IMR-90 (cell line): ENCODE measurements at regions not wholly inside any gene's neighbourhood (a gene's known extent, or its start where the extent isn't known, plus 50 kb on each side); places are given as distances from the start of the nearest gene placed in this dataset.

Experiments
- ATAC-seq: fragments of 200-7000 bp; cut with Tn5 transposase; 2 replicates; pipeline ENCODE4 v1.9.1; 2020; ENCODE audit warnings: low read depth, mild to moderate bottlenecking, moderate library complexity
- BruUV-seq: library from RNA; stranded (reverse); fragments of 400-500 nt; replicated peaks from 2 replicates; lab custom pipeline; 2021; lab: Mats Ljungman, UMichigan
- CTCF ChIA-PET: fragments of 300-600 bp; formaldehyde crosslinking; extraction: SDS; loops from one replicate; lab custom pipeline; 2021; ENCODE audit warnings: antibody characterized with exemption; lab: Yijun Ruan, JAX
- POLR2A ChIA-PET: fragments of 300-600 bp; sonication (Branson Sonifier 250); formaldehyde crosslinking; loops from one replicate; lab custom pipeline; 2022; ENCODE audit warnings: antibody characterized with exemption; ENCODE audit not compliant: unreplicated experiment; lab: Charles Lee
- DNase-seq: peaks from one replicate; pipeline ENCODE4 v3.0.0; 2013
- H2AFZ ChIP-seq: replicated peaks from 2 replicates; pipeline ENCODE3; 2013; ENCODE audit warnings: low read length, mild to moderate bottlenecking; ENCODE audit not compliant: poor library complexity
- H2AK5ac ChIP-seq: 2 replicates; pipeline ENCODE4 v1.6.1; 2013; ENCODE audit warnings: low read depth, low read length, inconsistent platforms
- H2AK9ac ChIP-seq: replicated peaks from 2 replicates; pipeline ENCODE3; 2013; ENCODE audit warnings: mild to moderate bottlenecking, low read depth, low read length, moderate library complexity; ENCODE audit not compliant: poor library complexity
- H2BK120ac ChIP-seq: 2 replicates; pipeline ENCODE4 v1.6.1; 2013; ENCODE audit warnings: low read depth, low read length, inconsistent platforms
- H2BK15ac ChIP-seq: 3 replicates; pipeline ENCODE4 v1.6.1; 2013; ENCODE audit warnings: low read depth, low read length, inconsistent platforms
- H2BK20ac ChIP-seq: 2 replicates; pipeline ENCODE4 v1.6.1; 2013; ENCODE audit warnings: low read depth, mild to moderate bottlenecking, inconsistent platforms, low read length, moderate library complexity
- H2BK5ac ChIP-seq: 2 replicates; pipeline ENCODE4 v1.6.1; 2013; ENCODE audit warnings: mild to moderate bottlenecking, low read depth, low read length, inconsistent platforms; ENCODE audit not compliant: poor library complexity, severe bottlenecking
- H3K14ac ChIP-seq: replicated peaks from 2 replicates; pipeline ENCODE4 v1.6.1; 2013; ENCODE audit warnings: low read depth, low read length, inconsistent platforms
- H3K18ac ChIP-seq: 2 replicates; pipeline ENCODE4 v1.6.1; 2013; ENCODE audit warnings: low read depth, low read length, control low read depth
- H3K23ac ChIP-seq: 2 replicates; pipeline ENCODE4 v1.6.1; 2013; ENCODE audit warnings: low read depth, low read length, inconsistent platforms
- H3K27ac ChIP-seq: 2 replicates; pipeline ENCODE4 v1.5.1; 2013; ENCODE audit warnings: mild to moderate bottlenecking, control low read depth, low read length; ENCODE audit not compliant: insufficient read depth
- H3K27me3 ChIP-seq: 2 replicates; pipeline ENCODE4 v1.6.1; 2013; ENCODE audit warnings: low read length; ENCODE audit not compliant: control insufficient read depth, insufficient read depth
- H3K36me3 ChIP-seq: 2 replicates; pipeline ENCODE4 v1.6.1; 2013; ENCODE audit warnings: low read length, mixed read lengths; ENCODE audit not compliant: control insufficient read depth, insufficient read depth
- H3K4ac ChIP-seq: 2 replicates; pipeline ENCODE4 v1.6.1; 2013; ENCODE audit warnings: low read depth, low read length, inconsistent platforms
- H3K4me1 ChIP-seq: 2 replicates; pipeline ENCODE4 v1.6.1; 2013; ENCODE audit warnings: low read length, mixed read lengths; ENCODE audit not compliant: control insufficient read depth, insufficient read depth
- H3K4me2 ChIP-seq: 2 replicates; pipeline ENCODE4 v1.6.1; 2013; ENCODE audit warnings: low read depth, mild to moderate bottlenecking, control low read depth, low read length, moderate library complexity
- H3K4me3 ChIP-seq: 2 replicates; pipeline ENCODE4 v1.5.1; 2013; ENCODE audit warnings: low read depth, mild to moderate bottlenecking, control low read depth, low read length, moderate library complexity; ENCODE audit not compliant: insufficient read depth
- H3K56ac ChIP-seq: 2 replicates; pipeline ENCODE4 v1.6.1; 2013; ENCODE audit warnings: low read length, inconsistent platforms; ENCODE audit not compliant: insufficient read depth; ENCODE audit errors: extremely low read depth
- H3K79me1 ChIP-seq, 2 experiments: 2 replicates each; pipeline ENCODE4 v1.6.1; 2013; ENCODE audit warnings: low read length in 2 of 2, inconsistent platforms in 1 of 2, low read depth in 1 of 2
- H3K9ac ChIP-seq: 2 replicates; pipeline ENCODE4 v1.6.1; 2013; ENCODE audit warnings: low read depth, low read length, control low read depth
- H3K9me1 ChIP-seq: 2 replicates; pipeline ENCODE4 v1.6.1; 2013; ENCODE audit warnings: low read length, inconsistent platforms; ENCODE audit not compliant: insufficient read depth
- H3K9me3 ChIP-seq: 2 replicates; pipeline ENCODE4 v1.6.1; 2013; ENCODE audit warnings: low read length; ENCODE audit not compliant: control insufficient read depth, insufficient read depth
- H4K20me1 ChIP-seq: 2 replicates; pipeline ENCODE4 v1.6.1; 2013; ENCODE audit warnings: low read length, inconsistent platforms; ENCODE audit not compliant: insufficient read depth
- H4K5ac ChIP-seq: 2 replicates; pipeline ENCODE4 v1.6.1; 2013; ENCODE audit warnings: mild to moderate bottlenecking, low read depth, low read length, control low read depth
- H4K8ac ChIP-seq, 2 experiments: 2 replicates each; pipeline ENCODE4 v1.6.1; 2013; ENCODE audit warnings: low read depth in 2 of 2, low read length in 2 of 2, control low read depth in 1 of 2, inconsistent platforms in 1 of 2
- H4K91ac ChIP-seq: 2 replicates; pipeline ENCODE4 v1.6.1; 2013; ENCODE audit warnings: low read depth, low read length, inconsistent platforms; ENCODE audit not compliant: insufficient read depth
- BHLHE40 ChIP-seq: fragments of 150-350 bp; IDR thresholded peaks from 2 replicates; pipeline ENCODE4 v1.6.1; 2016; ENCODE audit warnings: mild to moderate bottlenecking, low read depth, low read length
- CEBPB ChIP-seq: IDR thresholded peaks from 2 replicates; pipeline ENCODE4 v1.6.1; 2012; ENCODE audit warnings: low read depth, low read length, improper control_type of control experiment
- CHD1 ChIP-seq: IDR thresholded peaks from 2 replicates; pipeline ENCODE4 v1.6.1; 2012; ENCODE audit warnings: low read depth, low read length, improper control_type of control experiment
- CTCF ChIP-seq: conservative IDR thresholded peaks from 2 replicates; pipeline ENCODE4 v1.5.1; 2012; ENCODE audit warnings: mild to moderate bottlenecking, low read depth, low read length, improper control_type of control experiment
- ELK1 ChIP-seq: fragments of 150-350 bp; IDR thresholded peaks from 2 replicates; pipeline ENCODE4 v1.6.1; 2016; ENCODE audit warnings: low read depth, mild to moderate bottlenecking, low read length, moderate library complexity, borderline replicate concordance
- FOS ChIP-seq: fragments of 150-350 bp; IDR thresholded peaks from 2 replicates; pipeline ENCODE4 v1.6.1; 2016; ENCODE audit warnings: low read depth, low read length
- MAFK ChIP-seq: IDR thresholded peaks from 2 replicates; pipeline ENCODE4 v1.6.1; 2012; ENCODE audit warnings: low read depth, low read length, improper control_type of control experiment
- MAZ ChIP-seq: IDR thresholded peaks from 2 replicates; pipeline ENCODE4 v1.6.1; 2012; ENCODE audit warnings: low read depth, mild to moderate bottlenecking, low read length, improper control_type of control experiment, moderate library complexity, borderline replicate concordance
- MXI1 ChIP-seq: IDR thresholded peaks from 2 replicates; pipeline ENCODE4 v1.6.1; 2012; ENCODE audit warnings: low read depth, mild to moderate bottlenecking, low read length, moderate library complexity, borderline replicate concordance
- NFE2L2 ChIP-seq: fragments of 150-350 bp; IDR thresholded peaks from 2 replicates; pipeline ENCODE4 v1.6.1; 2016; ENCODE audit warnings: low read depth, mild to moderate bottlenecking, low read length
- POLR2A ChIP-seq: IDR thresholded peaks from 2 replicates; pipeline ENCODE4 v1.6.1; 2012; ENCODE audit warnings: mild to moderate bottlenecking, low read depth, low read length
- RAD21 ChIP-seq: IDR thresholded peaks from 2 replicates; pipeline ENCODE4 v1.6.1; 2012; ENCODE audit warnings: low read length, improper control_type of control experiment
- RCOR1 ChIP-seq: IDR thresholded peaks from 2 replicates; pipeline ENCODE4 v1.6.1; 2012; ENCODE audit warnings: mild to moderate bottlenecking, low read length, improper control_type of control experiment; ENCODE audit not compliant: insufficient replicate concordance
- RFX5 ChIP-seq: IDR thresholded peaks from 2 replicates; pipeline ENCODE4 v1.8.0; 2012; ENCODE audit warnings: low read depth, mild to moderate bottlenecking, low read length, moderate library complexity
- SMC3 ChIP-seq: fragments of 150-350 bp; IDR thresholded peaks from 2 replicates; pipeline ENCODE4 v1.6.1; 2016; ENCODE audit warnings: low read depth, mild to moderate bottlenecking, antibody characterized with exemption, low read length, moderate library complexity
- USF2 ChIP-seq: fragments of 150-350 bp; IDR thresholded peaks from 2 replicates; pipeline ENCODE4 v1.6.1; 2017; ENCODE audit warnings: mild to moderate bottlenecking, antibody characterized with exemption, low read length, low read depth
- WGBS, 2 experiments: methylation state at CpG; one replicate each; pipeline versions ENCODE4 v1.1.5 to v1.1.7; 2013; ENCODE audit warnings: missing lambda C conversion rate in 2 of 2; ENCODE audit not compliant: insufficient read length in 1 of 2; ENCODE audit errors: extremely low coverage in 2 of 2; 5-methylcytosine and 5-hydroxymethylcytosine counted together
- dilution Hi-C: fragments of 300-500 bp; cut with HindIII; formaldehyde crosslinking; loops from one replicate; pipeline ENCODE4 v1.14.3; 2018; ENCODE audit warnings: low sequenced_read_pairs; ENCODE audit not compliant: unreplicated experiment
- in situ Hi-C: fragments of 300-500 bp; cut with MboI; formaldehyde crosslinking; loops from 3 replicates; pipeline ENCODE4 v1.14.3; 2019; ENCODE audit warnings: low sequenced_read_pairs, inconsistent platforms, mixed read lengths
- intact Hi-C: fragments of 100-400 bp; cut with micrococcal nuclease; formaldehyde crosslinking; loops from 2 replicates; pipeline ENCODE4 v1.10.0; 2022

- no peak overlapping the region for H2BK120ac ChIP-seq
- ChIA-PET POLR2A (no interaction called here), CTCF (no interaction called here)
- no peak overlapping the region for H3K23ac ChIP-seq
- no peak overlapping the region for H3K4me3 ChIP-seq
- H2AK5ac ChIP-seq = no peak overlapping the region
- dilution Hi-C loops (no loop called here), in situ Hi-C loops (no loop called here), intact Hi-C loops (no loop called here)
- H3K4me1 ChIP-seq = no peaks in the 10 kb centered on the region
- H4K20me1 ChIP-seq = no peaks in the 10 kb centered on the region
- H2BK20ac ChIP-seq = no peak overlapping the region
- no peak overlapping the region for H4K5ac ChIP-seq
- no peak overlapping the region for H3K56ac ChIP-seq
- no peak for ATAC-seq
- H3K36me3 ChIP-seq = no peaks in the 10 kb centered on the region
- H3K14ac ChIP-seq = no peak overlapping the region
- no peak for DNase-seq
- H3K27me3 ChIP-seq = no peaks in the 10 kb centered on the region
- no peak overlapping the region for H3K27ac ChIP-seq
- H3K9me1 ChIP-seq = no peaks in the 10 kb centered on the region
- no peak overlapping the region for H3K9ac ChIP-seq
- no TSS peak for BruUV-seq
- H3K9me3 ChIP-seq = no peaks in the 10 kb centered on the region
- no peak overlapping the region for H4K91ac ChIP-seq
- H3K18ac ChIP-seq = no peak overlapping the region
- H2AK9ac ChIP-seq = no peak overlapping the region
- H3K79me1 ChIP-seq = no peaks in the 10 kb centered on the region
- no peak overlapping the region for H4K8ac ChIP-seq
- no peak overlapping the region for H2BK5ac ChIP-seq
- WGBS, 2 experiments = no CpG with 5 or more reads among the region's 1 CpG
- no peak overlapping the region for H2AFZ ChIP-seq
- H3K4me2 ChIP-seq = no peak overlapping the region
- no peak for TF ChIP-seq RAD21
- TF ChIP-seq MXI1 = no peak
- TF ChIP-seq NFE2L2 = no peak
- TF ChIP-seq CHD1 = no peak
- no peak for TF ChIP-seq RFX5
- no peak for TF ChIP-seq POLR2A
- TF ChIP-seq FOS = no peak
- no peak for TF ChIP-seq BHLHE40
- no peak for TF ChIP-seq SMC3
- no peak for TF ChIP-seq MAFK
- TF ChIP-seq MAZ = no peak
- TF ChIP-seq CEBPB = no peak
- no peak for TF ChIP-seq ELK1
- no peak for TF ChIP-seq CTCF
- no peak for TF ChIP-seq RCOR1
- no peak for TF ChIP-seq USF2
- H2BK15ac ChIP-seq = no peak overlapping the region
- H3K4ac ChIP-seq = no peak overlapping the region
Measured at GRCh38 chr5:21237461-21237860, 1249.5 kb upstream of the CDH18 start.
